CD4-positive, alpha-beta T cell (primary cell): ENCODE measurements at regions not wholly inside any gene's neighbourhood (a gene's known extent, or its start where the extent isn't known, plus 50 kb on each side); places are given as distances from the start of the nearest gene placed in this dataset.

Source experiments
- ATAC-seq: fragments of 200-7000 bp; cut with Tn5 transposase; one replicate; pipeline ENCODE4 v1.10.0; 2022; ENCODE audit warnings: mild to moderate bottlenecking; ENCODE audit not compliant: poor library complexity
- CTCF ChIA-PET: fragments of 350-600 bp; sonication (Branson Sonifier 250); formaldehyde crosslinking; loops from one replicate; lab custom pipeline; 2021; ENCODE audit warnings: antibody characterized with exemption, inconsistent platforms; lab: Charles Lee
- POLR2A ChIA-PET: fragments of 350-600 bp; sonication (Branson Sonifier 250); formaldehyde crosslinking; loops from one replicate; lab custom pipeline; 2021; ENCODE audit warnings: antibody characterized with exemption, inconsistent platforms; lab: Charles Lee
- DNase-seq, 14 experiments: peaks; one replicate each; pipeline ENCODE4 v3.0.0-alpha.2; 2013 to 2020; ENCODE audit warnings: mixed read lengths in 2 of 14
- H3K27ac ChIP-seq, 2 donors: one replicate each; pipeline versions ENCODE4 v1.5.1 to v1.7.0; 2013; ENCODE audit warnings: low read length in 2 of 2, low read depth in 1 of 2, mild to moderate bottlenecking in 1 of 2
- H3K27me3 ChIP-seq, 2 experiments: 1 replicate in 1 of 2; 2 replicates in 1 of 2; pipeline versions ENCODE4 v1.6.1 to v1.7.0; 2013; ENCODE audit warnings: low read length in 2 of 2, control low read depth in 1 of 2, mild to moderate bottlenecking in 1 of 2, moderate library complexity in 1 of 2; ENCODE audit not compliant: insufficient read depth in 2 of 2, control insufficient read depth in 1 of 2
- H3K36me3 ChIP-seq: one replicate; pipeline ENCODE4 v1.6.1; 2013; ENCODE audit warnings: low read length, control low read depth; ENCODE audit not compliant: insufficient read depth
- H3K4me1 ChIP-seq: one replicate; pipeline ENCODE4 v1.6.1; 2013; ENCODE audit warnings: low read length, control low read depth; ENCODE audit not compliant: insufficient read depth
- H3K4me3 ChIP-seq: one replicate; pipeline ENCODE4 v1.5.1; 2013; ENCODE audit warnings: mild to moderate bottlenecking, low read length, moderate library complexity
- H3K9me3 ChIP-seq, 2 experiments: 1 replicate in 1 of 2; 2 replicates in 1 of 2; pipeline versions ENCODE4 v1.6.1 to v1.7.0; 2013; ENCODE audit warnings: low read length in 2 of 2, mild to moderate bottlenecking in 2 of 2, control low read depth in 1 of 2, moderate library complexity in 1 of 2; ENCODE audit not compliant: control insufficient read depth in 1 of 2, insufficient read depth in 1 of 2
- H3K27ac Mint-ChIP-seq: one replicate; pipeline ENCODE4 v1.8.0; 2020; ENCODE audit warnings: mixed read lengths
- H3K27me3 Mint-ChIP-seq: one replicate; pipeline ENCODE4 v1.8.0; 2021; ENCODE audit warnings: mixed read lengths
- H3K36me3 Mint-ChIP-seq: one replicate; pipeline ENCODE4 v1.8.0; 2021; ENCODE audit warnings: low read depth, mixed read lengths
- H3K4me1 Mint-ChIP-seq: one replicate; pipeline ENCODE4 v1.8.0; 2021; ENCODE audit warnings: low read depth, mixed read lengths
- H3K4me3 Mint-ChIP-seq: one replicate; pipeline ENCODE4 v1.8.0; 2020; ENCODE audit warnings: mild to moderate bottlenecking, mixed read lengths
- H3K9me3 Mint-ChIP-seq: one replicate; pipeline ENCODE4 v1.8.0; 2020; ENCODE audit warnings: mixed read lengths
- CTCF ChIP-seq: fragments of 200-600 bp; IDR thresholded peaks from one replicate; pipeline ENCODE4 v1.8.0; 2022; ENCODE audit warnings: antibody characterized with exemption, mild to moderate bottlenecking
- intact Hi-C, 2 experiments: fragments of 100-400 bp; cut with DNase I in 1 of 2; cut with micrococcal nuclease in 1 of 2; formaldehyde crosslinking; loops; one replicate each; pipeline versions ENCODE4 v1.15.1 to v1.9.0; 2023 to 2025; cut with DNase I, micrococcal nuclease

GRCh38 chr13:82720986-82721385 lies 1161.3 kb downstream of the SLITRK1 start:
- POLR2A ChIA-PET, result no interaction called here

GRCh38 chr13:82719987-82720386 lies 1162.3 kb downstream of the SLITRK1 start:
- intact Hi-C loops, result no loop called here
- TF ChIP-seq CTCF, result no peak
- Histone ChIP-seq H3K4me3 (no peak overlapping the region), H3K36me3 (no peaks in the 10 kb centered on the region), H3K9me3 (no peaks in the 10 kb centered on the region), H3K27ac (no peak overlapping the region), H3K27me3 (no peaks in the 10 kb centered on the region), H3K4me1 (no peaks in the 10 kb centered on the region)
- ChIA-PET CTCF (no interaction called here), POLR2A (no interaction called here)
- Mint-ChIP-seq H3K27ac (no peak overlapping the region), H3K9me3 (peaks cover 2% of the 10 kb centered on the region), H3K4me3 (no peak overlapping the region), H3K27me3 (no peaks in the 10 kb centered on the region), H3K4me1 (no peaks in the 10 kb centered on the region), H3K36me3 (no peaks in the 10 kb centered on the region)
- ATAC-seq (no peak), DNase-seq (no peak)

More at GRCh38 chr13:82720986-82721385, 1161.3 kb downstream of the SLITRK1 start:
- peaks cover 2% of the 10 kb centered on the region for H3K9me3 Mint-ChIP-seq
- no peaks in the 10 kb centered on the region for H3K27me3 Mint-ChIP-seq
- DNase-seq (no peak), ATAC-seq (no peak)
- Histone ChIP-seq H3K4me3 (no peak overlapping the region), H3K36me3 (no peaks in the 10 kb centered on the region), H3K4me1 (no peaks in the 10 kb centered on the region), H3K9me3 (no peaks in the 10 kb centered on the region), H3K27ac (no peak overlapping the region), H3K27me3 (no peaks in the 10 kb centered on the region)
- intact Hi-C loops, result no loop called here
- H3K4me1 Mint-ChIP-seq, result no peaks in the 10 kb centered on the region
- no peak for TF ChIP-seq CTCF
- H3K27ac Mint-ChIP-seq, result no peak overlapping the region
- CTCF ChIA-PET, result no interaction called here
- H3K4me3 Mint-ChIP-seq, result no peak overlapping the region
- no peaks in the 10 kb centered on the region for H3K36me3 Mint-ChIP-seq

- ChIA-PET CTCF (no interaction called here), POLR2A (no interaction called here)
- H3K9me3 Mint-ChIP-seq, result no peaks in the 10 kb centered on the region
- H3K27me3 ChIP-seq, result no peaks in the 10 kb centered on the region
- H3K4me1 ChIP-seq, result no peaks in the 10 kb centered on the region
- H3K27ac Mint-ChIP-seq, result no peak overlapping the region
- ATAC-seq (no peak), DNase-seq (no peak)
- no peak overlapping the region for H3K4me3 Mint-ChIP-seq
- H3K36me3 ChIP-seq, result no peaks in the 10 kb centered on the region
- no peak overlapping the region for H3K4me3 ChIP-seq
- H3K27ac ChIP-seq, result no peak overlapping the region
- no peaks in the 10 kb centered on the region for H3K36me3 Mint-ChIP-seq
- H3K27me3 Mint-ChIP-seq, result no peaks in the 10 kb centered on the region
- TF ChIP-seq CTCF, result no peak
- intact Hi-C loops, result no loop called here
- H3K4me1 Mint-ChIP-seq, result no peaks in the 10 kb centered on the region
- H3K9me3 ChIP-seq, result no peaks in the 10 kb centered on the region
These were observed 1165.0 kb downstream of the SLITRK1 start for GRCh38 chr13:82717249-82717648.
